K562 (cell line): ENCODE measurements at regions not wholly inside any gene's neighbourhood (a gene's known extent, or its start where the extent isn't known, plus 50 kb on each side); places are given as distances from the start of the nearest gene placed in this dataset.

Experiments used
- ATAC-seq: fragments of 200-7000 bp; cut with Tn5 transposase; 3 replicates; pipeline ENCODE4 v1.9.1; 2020; ENCODE audit warnings: moderate library complexity
- BruUV-seq: library from RNA; stranded (reverse); fragments of 400-500 nt; replicated peaks from 2 replicates; lab custom pipeline; 2021; lab: Mats Ljungman, UMichigan
- CTCF ChIA-PET: fragments of 300-600 bp; formaldehyde crosslinking; extraction: SDS; loops from one replicate; lab custom pipeline; 2021; ENCODE audit warnings: low intra/inter-chr PET ratio; lab: Yijun Ruan, JAX
- POLR2A ChIA-PET: fragments of 300-600, 350-650 bp; sonication (Branson Sonifier 250); formaldehyde crosslinking; extraction: SDS; loops from one replicate; lab custom pipeline; 2021; ENCODE audit warnings: antibody characterized with exemption, inconsistent platforms; lab: Yijun Ruan, JAX
- DNase-seq, 4 experiments: peaks; one replicate each; pipeline versions ENCODE4 v3.0.0 to v3.0.0-alpha.2; 2011 to 2018; ENCODE audit warnings: low spot score in 3 of 4, mixed read lengths in 3 of 4; ENCODE audit errors: extremely low read depth in 1 of 4
- FAIRE-seq: peaks from 2 replicates; lab custom pipeline; 2011; peaks lifted over from hg19 to GRCh38; lab: Jason Lieb, UNC
- H2AFZ ChIP-seq: 2 replicates; pipeline ENCODE4 v1.6.0; 2011; ENCODE audit warnings: low read depth, low read length, control low read depth, inconsistent platforms
- H3K27ac ChIP-seq: fragments of 200-600 bp; 3 replicates; pipeline ENCODE4 v1.8.0; 2011; ENCODE audit warnings: low read depth, mild to moderate bottlenecking, control low read depth, inconsistent platforms, low read length, moderate library complexity, mixed read lengths; ENCODE audit errors: extremely low read depth
- H3K27me3 ChIP-seq, 2 experiments: fragments of 300-600 bp in 1 of 2; 2 replicates in 1 of 2; 3 replicates in 1 of 2; pipeline versions ENCODE4 v1.6.0 to v1.8.0; 2011; ENCODE audit warnings: inconsistent platforms in 2 of 2, low read length in 2 of 2, mild to moderate bottlenecking in 1 of 2, mixed read lengths in 1 of 2, moderate library complexity in 1 of 2; ENCODE audit not compliant: control insufficient read depth in 2 of 2, insufficient read depth in 2 of 2
- H3K36me3 ChIP-seq: fragments of 300-600 bp; 3 replicates; pipeline ENCODE4 v1.8.0; 2011; ENCODE audit warnings: mild to moderate bottlenecking, low read length, inconsistent platforms; ENCODE audit not compliant: control insufficient read depth, insufficient read depth
- H3K4me1 ChIP-seq, 2 experiments: fragments of 200-600 bp in 1 of 2; replicated peaks in 1 of 2; 2 replicates in 1 of 2; 3 replicates in 1 of 2; pipeline versions ENCODE4 v1.5.1 to v1.8.0; 2011; ENCODE audit warnings: inconsistent platforms in 2 of 2, low read length in 2 of 2, mild to moderate bottlenecking in 1 of 2, mixed read lengths in 1 of 2, moderate library complexity in 1 of 2; ENCODE audit not compliant: control insufficient read depth in 2 of 2, insufficient read depth in 2 of 2
- H3K4me2 ChIP-seq: 2 replicates; pipeline ENCODE4 v1.6.1; 2011; ENCODE audit warnings: low read length, control low read depth, inconsistent platforms, mixed read lengths; ENCODE audit not compliant: insufficient read depth
- H3K4me3 ChIP-seq: fragments of 200-600 bp; sonication (generic), shearing (Covaris generic); 2 replicates; pipeline ENCODE4 v1.5.1; 2016; ENCODE audit warnings: control low read depth, inconsistent platforms
- H3K79me2 ChIP-seq: fragments of 200-600 bp; 3 replicates; pipeline ENCODE4 v1.8.0; 2011; ENCODE audit warnings: low read length, inconsistent platforms; ENCODE audit not compliant: control insufficient read depth, insufficient read depth
- H3K9ac ChIP-seq, 2 experiments: 2 replicates each; pipeline versions ENCODE4 v1.6.0 to v1.6.1; 2011; ENCODE audit warnings: low read depth in 2 of 2, low read length in 2 of 2, control low read depth in 1 of 2, inconsistent platforms in 1 of 2, mild to moderate bottlenecking in 1 of 2, mixed read lengths in 1 of 2; ENCODE audit not compliant: insufficient read depth in 1 of 2
- H3K9me1 ChIP-seq: one replicate; pipeline ENCODE4 v1.6.0; 2011; ENCODE audit warnings: inconsistent platforms, mild to moderate bottlenecking, low read length, moderate library complexity; ENCODE audit not compliant: control insufficient read depth, insufficient read depth
- H3K9me3 ChIP-seq: replicated peaks from 2 replicates; pipeline ENCODE4 v1.5.1; 2011; ENCODE audit warnings: low read depth, low read length, inconsistent platforms; ENCODE audit not compliant: control insufficient read depth, insufficient read depth
- H4K20me1 ChIP-seq: replicated peaks from 2 replicates; pipeline ENCODE4 v1.6.1; 2011; ENCODE audit warnings: low read length, inconsistent platforms, mixed read lengths; ENCODE audit not compliant: control insufficient read depth, insufficient read depth
- CBX1 ChIP-seq: sonication (generic); IDR thresholded peaks from 2 replicates; pipeline ENCODE4 v1.6.1; 2016; ENCODE audit warnings: antibody characterized with exemption, low read depth, mild to moderate bottlenecking
- CHCHD3 ChIP-seq: fragments of 250-450 bp; sonication (Bioruptor Pico); IDR thresholded peaks from 2 replicates; pipeline ENCODE4 v2.1.2; 2022; ENCODE audit warnings: mild to moderate bottlenecking
- E2F5 ChIP-seq: sonication (generic); formaldehyde crosslinking; IDR thresholded peaks from 2 replicates; pipeline ENCODE4 v1.8.0; 2022; ENCODE audit warnings: mild to moderate bottlenecking, missing genetic modification reagents
- ELK1 ChIP-seq: sonication (generic); formaldehyde crosslinking; IDR thresholded peaks from 2 replicates; pipeline ENCODE4 v1.8.1; 2022; ENCODE audit warnings: missing genetic modification reagents
- FOXK2 ChIP-seq, 2 experiments: fragments of 450-650 bp; IDR thresholded peaks in 1 of 2; conservative IDR thresholded peaks in 1 of 2; 2 replicates each; pipeline ENCODE4 v1.6.1; 2016; ENCODE audit warnings: low read depth in 2 of 2, mild to moderate bottlenecking in 1 of 2
- KDM4B ChIP-seq, 2 experiments: fragments of 450-650 bp in 1 of 2; sonication (generic) in 1 of 2; IDR thresholded peaks; 2 replicates each; pipeline ENCODE4 v1.6.1; 2016 to 2017; ENCODE audit warnings: borderline replicate concordance in 2 of 2, antibody characterized with exemption in 1 of 2, low read depth in 1 of 2, mild to moderate bottlenecking in 1 of 2
- NR2F6 ChIP-seq: fragments of 450-650 bp; formaldehyde crosslinking; IDR thresholded peaks from 2 replicates; pipeline ENCODE4 v1.4.0; 2020; ENCODE audit warnings: mild to moderate bottlenecking
- POLR2H ChIP-seq: IDR thresholded peaks from 2 replicates; pipeline ENCODE4 v1.6.1; 2016; ENCODE audit warnings: missing genetic modification characterization, low read depth, mild to moderate bottlenecking, control low read depth, missing compliant biosample characterization, moderate library complexity
- POU5F1 ChIP-seq: fragments of 150-350 bp; IDR thresholded peaks from 2 replicates; pipeline ENCODE4 v1.6.1; 2014; ENCODE audit warnings: borderline replicate concordance, low read length, low read depth, mild to moderate bottlenecking; ENCODE audit not compliant: partially characterized antibody
- PREB ChIP-seq: sonication (generic); formaldehyde crosslinking; IDR thresholded peaks from 2 replicates; pipeline ENCODE4 v1.8.1; 2023; ENCODE audit warnings: mild to moderate bottlenecking, missing genetic modification reagents
- SMAD1 ChIP-seq: fragments of 150-350 bp; IDR thresholded peaks from 2 replicates; pipeline ENCODE4 v1.6.1; 2014; ENCODE audit warnings: low read length, low read depth; ENCODE audit not compliant: partially characterized antibody
- TAF15 ChIP-seq: fragments of 200-400 bp; formaldehyde crosslinking; IDR thresholded peaks from 2 replicates; pipeline ENCODE4 v1.6.1; 2017; ENCODE audit warnings: mild to moderate bottlenecking, low read depth, low read length, moderate library complexity
- ZNF764 ChIP-seq: fragments of 250-450 bp; sonication (Bioruptor Pico); IDR thresholded peaks from 2 replicates; pipeline ENCODE4 v1.4.0; 2020; ENCODE audit warnings: low read depth, mild to moderate bottlenecking, moderate library complexity
- ZZZ3 ChIP-seq: fragments of 450-650 bp; IDR thresholded peaks from 2 replicates; pipeline ENCODE4 v1.6.1; 2016; ENCODE audit warnings: antibody characterized with exemption, mild to moderate bottlenecking, moderate library complexity
- WGBS: fragments of 100-300 bp; shearing (Covaris generic); methylation state at CpG from one replicate; pipeline ENCODE4 v1.1.6; 2016; ENCODE audit warnings: low coverage, mixed read lengths; ENCODE audit not compliant: insufficient coverage; ENCODE audit errors: missing lambda C conversion rate; 5-methylcytosine and 5-hydroxymethylcytosine counted together
- in situ Hi-C: fragments of 300-500 bp; cut with MboI; formaldehyde crosslinking; loops from 4 replicates; pipeline ENCODE4 v1.15.0; 2018; ENCODE audit warnings: inconsistent platforms, mixed read lengths
- intact Hi-C: fragments of 100-400 bp; cut with micrococcal nuclease; formaldehyde crosslinking; loops from 2 replicates; pipeline ENCODE4 v1.14.2; 2022

GRCh38 chr18:24982831-24983230, 369.1 kb downstream of the ZNF521 start:
- Histone ChIP-seq H3K4me2 (no peak overlapping the region), H3K4me3 (no peak overlapping the region), H3K36me3 (no peaks in the 10 kb centered on the region), H3K27me3 (no peaks in the 10 kb centered on the region), H3K9ac (no peak overlapping the region), H3K9me3 (no peaks in the 10 kb centered on the region; the same call in 1 of the 2 replicates), H2AFZ (no peak overlapping the region), H4K20me1 (no peaks in the 10 kb centered on the region), H3K27ac (no peak overlapping the region), H3K9me1 (no peaks in the 10 kb centered on the region), H3K79me2 (no peaks in the 10 kb centered on the region), H3K4me1 (no peaks in the 10 kb centered on the region)
- no TSS peak for BruUV-seq
- intact Hi-C loops, result no loop called here
- CTCF ChIA-PET, result no interaction called here
- DNase-seq (no peak), ATAC-seq (no peak), FAIRE-seq (no peak)
- TF ChIP-seq ZZZ3, result no peak
- no peak for TF ChIP-seq KDM4B (IDR thresholded peaks at IDR 0.05; ENCODE audit: borderline replicate concordance in 2 of 2, low read depth in 1 of 2)
- TF ChIP-seq NR2F6, result no peak
- no peak for TF ChIP-seq SMAD1
- TF ChIP-seq ZNF764 (CRISPR knock-in tag), result no peak
- in situ Hi-C loops, result no loop called here
- POLR2A ChIA-PET, result no interaction called here
- 1% methylated on average over 2 of the region's 2 CpGs for WGBS

GRCh38 chr18:24983566-24984139, 368.3 kb downstream of the ZNF521 start:
- H3K4me1 ChIP-seq, result no peaks in the 10 kb centered on the region
- intact Hi-C loops (no loop called here), in situ Hi-C loops (no loop called here)
- no peak overlapping the region for H3K27ac ChIP-seq
- ATAC-seq (no peak), FAIRE-seq (no peak), DNase-seq (no peak)
- WGBS, result 0% methylated on average over 8 of the region's 8 CpGs
- no peaks in the 10 kb centered on the region for H4K20me1 ChIP-seq
- H3K4me3 ChIP-seq, result no peak overlapping the region
- ChIA-PET CTCF (no interaction called here), POLR2A (no interaction called here)
- no peaks in the 10 kb centered on the region for H3K9me1 ChIP-seq
- no TSS peak for BruUV-seq
- no peaks in the 10 kb centered on the region for H3K27me3 ChIP-seq
- H3K9ac ChIP-seq, result no peak overlapping the region
- H2AFZ ChIP-seq, result no peak overlapping the region
- no peaks in the 10 kb centered on the region; the same call in 1 of the 2 replicates for H3K9me3 ChIP-seq
- no peak overlapping the region for H3K4me2 ChIP-seq
- H3K36me3 ChIP-seq, result no peaks in the 10 kb centered on the region
- no peaks in the 10 kb centered on the region for H3K79me2 ChIP-seq
- no peak for TF ChIP-seq ELK1 (CRISPR knock-in tag)
- TF ChIP-seq TAF15, result no peak
- TF ChIP-seq PREB (CRISPR knock-in tag), result no peak
- TF ChIP-seq CBX1, result no peak
- TF ChIP-seq FOXK2 (conservative IDR thresholded peaks at IDR 0.05 in 1 of 2, IDR thresholded peaks at IDR 0.05 in 1 of 2; ENCODE audit: low read depth in 2 of 2), result no peak
- TF ChIP-seq POU5F1, result no peak
- TF ChIP-seq CHCHD3 (CRISPR knock-in tag), result no peak
- no peak for TF ChIP-seq E2F5
- TF ChIP-seq POLR2H (tag), result no peak
